ENCODE measurements at regions not wholly inside any gene's neighbourhood (a gene's known extent, or its start where the extent isn't known, plus 50 kb on each side); places are given as distances from the start of the nearest gene placed in this dataset.

DNA sequence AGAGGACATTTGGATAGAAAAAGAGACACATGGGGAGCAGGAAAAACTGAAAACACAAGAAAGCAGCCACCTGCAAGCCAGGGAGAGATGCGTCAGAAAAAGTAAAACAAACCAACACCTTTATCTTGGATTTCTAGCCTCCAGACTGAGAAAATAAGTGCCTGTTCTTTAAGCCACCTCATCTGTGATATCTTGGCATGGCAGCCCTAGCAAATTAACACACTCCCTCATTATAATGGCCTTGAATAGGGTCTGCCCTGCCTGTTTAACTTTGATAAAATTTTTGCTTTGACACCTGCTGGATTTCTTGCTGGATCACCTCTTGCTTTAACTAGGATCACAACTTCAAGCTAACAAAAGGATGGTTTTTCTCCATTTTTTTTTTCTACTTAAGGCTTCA lies 1892.0 kb upstream of the IGFBP7 start:
- no peak for TF ChIP-seq POLR2A (IDR thresholded peaks at IDR 0.05; ENCODE audit: low read depth)
- TF ChIP-seq, protein P1, sequence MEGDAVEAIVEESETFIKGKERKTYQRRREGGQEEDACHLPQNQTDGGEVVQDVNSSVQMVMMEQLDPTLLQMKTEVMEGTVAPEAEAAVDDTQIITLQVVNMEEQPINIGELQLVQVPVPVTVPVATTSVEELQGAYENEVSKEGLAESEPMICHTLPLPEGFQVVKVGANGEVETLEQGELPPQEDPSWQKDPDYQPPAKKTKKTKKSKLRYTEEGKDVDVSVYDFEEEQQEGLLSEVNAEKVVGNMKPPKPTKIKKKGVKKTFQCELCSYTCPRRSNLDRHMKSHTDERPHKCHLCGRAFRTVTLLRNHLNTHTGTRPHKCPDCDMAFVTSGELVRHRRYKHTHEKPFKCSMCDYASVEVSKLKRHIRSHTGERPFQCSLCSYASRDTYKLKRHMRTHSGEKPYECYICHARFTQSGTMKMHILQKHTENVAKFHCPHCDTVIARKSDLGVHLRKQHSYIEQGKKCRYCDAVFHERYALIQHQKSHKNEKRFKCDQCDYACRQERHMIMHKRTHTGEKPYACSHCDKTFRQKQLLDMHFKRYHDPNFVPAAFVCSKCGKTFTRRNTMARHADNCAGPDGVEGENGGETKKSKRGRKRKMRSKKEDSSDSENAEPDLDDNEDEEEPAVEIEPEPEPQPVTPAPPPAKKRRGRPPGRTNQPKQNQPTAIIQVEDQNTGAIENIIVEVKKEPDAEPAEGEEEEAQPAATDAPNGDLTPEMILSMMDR (IDR thresholded peaks at IDR 0.05): no peak
